ENCODE measurements at regions not wholly inside any gene's neighbourhood (a gene's known extent, or its start where the extent isn't known, plus 50 kb on each side); places are given as distances from the start of the nearest gene placed in this dataset.

GRCh38 chr11:100536979-100537378 is 150.1 kb upstream of the ARHGAP42 start:
- no peak for DNase-seq

GRCh38 chr11:100543386-100543785 is 143.7 kb upstream of the ARHGAP42 start:
- no peak for DNase-seq

DNA sequence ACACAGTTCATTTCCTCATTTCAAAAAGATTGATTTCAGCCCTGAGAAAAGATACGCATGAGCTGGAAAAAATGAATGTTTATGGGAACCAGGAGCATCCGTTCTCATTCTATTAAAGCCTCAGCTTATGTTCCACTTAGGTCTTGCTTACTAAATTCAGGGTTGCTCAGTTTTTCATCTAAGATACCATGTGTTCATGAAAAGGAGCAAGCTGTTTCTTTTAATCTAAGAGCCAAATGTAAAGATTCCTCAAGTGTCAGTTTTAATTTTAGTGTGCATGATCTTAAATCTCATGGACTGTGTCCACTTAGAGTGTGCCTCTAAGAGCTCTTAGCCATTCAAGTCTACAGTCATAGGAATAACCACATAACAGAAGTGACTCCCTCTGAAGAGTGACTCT is 141.5 kb upstream of the ARHGAP42 start:
- DNase-seq: no peak

DNA sequence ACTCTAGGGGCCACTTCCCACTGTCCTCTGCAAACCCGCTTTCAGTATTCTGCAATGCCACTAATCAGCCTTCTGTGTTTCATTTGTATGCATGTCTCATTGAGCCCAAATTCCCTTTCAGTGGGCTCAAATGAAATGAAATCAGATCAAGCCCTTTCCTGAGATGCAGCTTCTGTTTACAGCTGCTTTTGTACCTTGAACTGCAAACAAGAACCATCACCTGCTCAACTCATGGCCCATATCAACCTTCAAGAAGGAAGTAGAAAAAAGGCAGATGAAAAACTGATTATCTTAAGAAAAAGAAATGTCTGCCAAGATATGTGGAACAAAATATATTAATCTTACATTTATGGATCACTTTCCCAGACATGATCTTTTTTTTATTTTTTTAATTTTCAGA is 141.1 kb upstream of the ARHGAP42 start:
- DNase-seq: no peak

- DNase-seq: peak in 1 of 2 experiments; percentile 14
Observed at GRCh38 chr11:100546714-100547113, 140.4 kb upstream of the ARHGAP42 start.

DNA sequence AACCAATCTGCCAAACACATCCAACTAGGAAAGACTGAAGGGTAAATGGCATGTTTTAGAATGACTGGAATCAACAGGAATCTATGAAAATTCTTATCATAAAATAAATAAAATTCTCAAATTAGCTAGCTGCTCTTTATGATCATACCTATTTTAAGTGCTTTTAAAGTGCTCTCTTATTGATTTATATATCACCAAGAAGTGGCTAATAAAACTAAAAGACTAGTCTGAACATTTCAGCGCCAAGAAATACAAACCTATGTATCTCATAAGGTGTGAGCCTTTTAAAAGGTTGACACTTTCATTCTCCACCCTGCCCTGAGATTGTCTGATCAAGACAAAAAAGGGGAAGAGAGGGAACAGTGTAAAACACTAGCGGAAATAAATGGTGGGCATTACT is 136.8 kb upstream of the ARHGAP42 start:
- DNase-seq: no peak

DNA sequence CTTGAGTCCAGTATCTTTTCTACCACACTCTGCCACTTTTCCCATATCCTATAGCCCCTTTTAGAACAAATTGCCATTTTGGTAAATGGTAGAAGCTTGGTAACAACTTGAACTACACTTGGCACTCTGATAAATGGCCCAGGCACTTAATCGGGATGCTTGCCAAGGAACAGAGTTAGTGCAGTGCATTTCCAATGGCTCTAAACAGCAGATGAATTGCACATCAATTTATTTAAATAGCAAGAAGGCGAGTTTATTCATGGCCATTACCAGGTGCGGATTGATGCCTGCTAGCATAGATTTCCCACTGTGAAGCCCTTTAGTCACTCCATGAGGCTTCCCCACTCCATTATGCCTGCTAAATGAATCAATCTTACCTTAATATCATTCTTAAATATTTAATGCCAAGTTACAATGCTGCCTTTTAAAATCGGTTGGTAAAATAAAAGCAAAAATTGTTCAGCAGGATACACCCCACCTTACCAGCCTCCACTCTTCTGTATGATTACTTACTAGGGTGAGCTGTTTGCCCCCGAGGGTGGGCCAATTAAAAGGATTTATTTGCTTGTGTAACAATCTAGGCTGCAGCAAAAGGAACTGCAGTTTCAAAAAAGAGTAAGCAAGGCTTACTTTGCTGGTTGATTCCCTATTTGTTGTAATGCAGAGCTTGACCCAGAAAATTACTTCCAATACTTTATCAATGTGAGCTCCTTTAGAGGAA is 136.0 kb upstream of the ARHGAP42 start:
- DNase-seq: no peak

- DNase-seq: no peak
Observed at GRCh38 chr11:100555931-100556330, 131.2 kb upstream of the ARHGAP42 start.

GRCh38 chr11:100556781-100557180 is 130.3 kb upstream of the ARHGAP42 start:
- DNase-seq: no peak

- DNase-seq: no peak
Observed at GRCh38 chr11:100557830-100558611, 129.1 kb upstream of the ARHGAP42 start.

DNA sequence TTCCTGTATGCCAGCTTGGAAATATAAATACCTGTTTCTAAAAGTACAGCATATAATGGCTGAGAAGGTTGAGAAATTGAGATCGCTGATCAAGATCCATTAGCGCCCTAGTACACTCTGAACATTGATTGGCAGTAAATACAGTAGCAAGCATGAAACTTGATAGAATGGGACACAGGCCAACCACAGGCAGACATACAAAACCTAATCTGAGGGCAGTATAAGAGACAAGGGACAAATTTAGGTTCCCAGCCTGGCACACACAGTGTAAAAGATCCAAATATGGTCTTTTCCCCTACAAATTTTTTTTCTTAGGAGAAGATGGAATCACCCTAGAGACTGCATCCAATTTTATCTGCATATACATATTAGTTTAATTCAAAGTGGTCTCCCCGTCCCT is 126.5 kb upstream of the ARHGAP42 start:
- DNase-seq: no peak

DNA sequence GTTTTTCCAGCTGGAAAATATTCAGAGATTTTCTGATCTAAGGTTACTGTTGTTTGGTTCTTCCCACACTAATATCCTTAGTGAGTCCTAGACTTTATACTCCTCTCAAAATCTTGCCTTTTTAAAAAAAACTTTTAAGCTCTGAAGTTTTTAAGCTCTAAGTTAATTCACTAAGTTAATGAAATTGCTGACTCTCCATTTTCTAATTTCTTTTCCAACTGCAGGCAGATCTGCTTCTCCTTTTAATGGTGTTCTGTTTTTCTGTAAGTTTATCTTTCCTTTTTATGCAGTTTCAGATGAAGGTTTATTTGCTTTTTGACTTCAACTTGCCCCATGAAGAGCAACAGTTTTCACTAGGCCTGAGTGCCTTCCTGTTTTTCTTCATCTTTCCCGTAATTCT is 125.8 kb upstream of the ARHGAP42 start:
- DNase-seq: no peak

DNA sequence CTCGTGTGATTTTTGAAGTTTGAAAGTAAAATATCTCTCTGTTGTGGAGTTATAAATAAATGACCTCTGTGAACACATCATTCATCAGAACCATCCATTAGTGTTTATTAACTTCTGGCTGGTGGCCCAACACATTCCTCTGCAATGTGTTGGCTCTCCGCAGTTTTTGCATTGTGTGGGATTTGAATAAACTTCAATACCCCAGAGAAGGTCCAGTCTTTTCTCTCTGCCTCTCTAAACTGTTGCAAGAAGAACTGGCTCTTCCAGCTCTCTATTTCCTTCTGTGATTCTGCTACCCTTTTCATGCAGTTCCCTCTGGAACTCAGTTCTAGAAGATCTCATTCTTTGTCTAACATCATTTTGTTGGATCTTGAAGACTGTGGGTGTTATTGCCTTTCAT is 125.0 kb upstream of the ARHGAP42 start:
- DNase-seq: no peak

- DNase-seq: no peak
Observed at GRCh38 chr11:100563541-100564280, 123.4 kb upstream of the ARHGAP42 start.

DNA sequence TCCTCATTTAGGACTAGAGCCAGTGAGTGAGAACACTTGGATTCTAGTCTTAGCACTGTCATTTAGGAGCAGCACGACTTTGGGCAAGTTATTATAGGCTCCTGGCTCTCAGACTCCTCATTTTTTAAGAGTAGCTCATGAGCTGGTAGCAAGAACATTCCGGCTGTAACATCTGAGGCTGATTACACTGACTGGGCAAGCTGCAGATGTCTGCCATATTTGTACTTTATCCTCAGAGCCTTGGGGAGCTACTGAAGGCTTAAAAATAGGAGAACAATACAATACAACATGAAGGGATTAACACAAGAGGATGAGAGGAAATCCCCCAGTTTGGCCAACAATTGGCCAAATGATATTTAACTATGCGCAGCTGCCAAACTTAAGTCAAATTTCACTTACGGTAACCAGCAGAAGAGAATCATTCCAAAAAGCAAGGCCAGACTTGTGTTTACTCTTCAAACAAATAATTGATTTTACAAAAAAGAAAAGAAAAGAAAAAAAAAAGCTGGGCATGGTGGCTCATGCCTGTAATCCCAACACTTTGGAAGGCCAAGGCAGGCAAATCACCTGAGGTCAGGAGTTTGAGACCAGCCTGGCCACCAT is 113.1 kb upstream of the ARHGAP42 start:
- no peak for DNase-seq

- peak; percentile 20 to 24 for DNase-seq
Observed at GRCh38 chr11:100574894-100575769, 112.0 kb upstream of the ARHGAP42 start.

- peak; percentile 36 to 53 for DNase-seq
Observed at GRCh38 chr11:100575860-100576717, 111.0 kb upstream of the ARHGAP42 start.

GRCh38 chr11:100576718-100577021 is 110.4 kb upstream of the ARHGAP42 start:
- no peak for DNase-seq

DNA sequence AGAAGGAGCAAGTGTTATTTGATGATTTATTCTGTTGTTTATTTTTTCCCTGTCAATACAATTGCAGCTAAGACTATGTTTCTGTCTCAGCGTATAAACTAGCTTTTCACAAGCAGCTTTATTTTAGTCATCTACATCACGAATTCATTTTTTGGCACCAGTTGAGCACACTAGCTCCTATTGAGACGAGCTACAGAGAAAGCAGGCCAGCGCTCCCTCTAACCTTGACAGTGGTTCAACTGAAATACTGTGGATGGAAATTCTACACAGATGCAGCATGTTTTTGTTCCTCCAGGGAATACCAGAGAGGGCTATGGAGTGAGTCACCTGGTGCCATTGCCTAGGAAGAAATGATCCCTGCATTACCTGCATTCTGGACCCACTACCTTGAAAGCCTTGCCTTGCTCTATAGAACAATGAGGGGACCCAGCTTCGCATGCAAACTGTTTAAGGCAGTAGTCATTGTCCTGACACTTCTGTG is 108.2 kb upstream of the ARHGAP42 start:
- no peak for DNase-seq

GRCh38 chr11:100581318-100581717 is 105.8 kb upstream of the ARHGAP42 start:
- no peak for DNase-seq
